ENCODE measurements at regions not wholly inside any gene's neighbourhood (a gene's known extent, or its start where the extent isn't known, plus 50 kb on each side); places are given as distances from the start of the nearest gene placed in this dataset.

- no peak for DNase-seq (ENCODE audit: low spot score)
These were observed 310.8 kb downstream of the QKI start for GRCh38 chr6:163725008-163725941.

GRCh38 chr6:163724196-163724595, 309.7 kb downstream of the QKI start:
- no peak for DNase-seq (ENCODE audit: low spot score)

GRCh38 chr6:163723759-163724158, 309.2 kb downstream of the QKI start:
- DNase-seq (ENCODE audit: low spot score): no peak

- no peak for DNase-seq (ENCODE audit: low spot score)
These were observed 307.6 kb downstream of the QKI start for GRCh38 chr6:163721922-163722692.

- DNase-seq (ENCODE audit: low spot score): no peak
These were observed 306.9 kb downstream of the QKI start for GRCh38 chr6:163721435-163721834.

- no peak for DNase-seq (ENCODE audit: low spot score)
These were observed 306.1 kb downstream of the QKI start for GRCh38 chr6:163720460-163721235.

GRCh38 chr6:163720005-163720404, 305.5 kb downstream of the QKI start:
- DNase-seq (ENCODE audit: low spot score): no peak

GRCh38 chr6:163719028-163719742, 304.7 kb downstream of the QKI start:
- no peak for DNase-seq (ENCODE audit: low spot score)

- no peak for DNase-seq (ENCODE audit: low spot score)
These were observed 304.0 kb downstream of the QKI start for GRCh38 chr6:163718537-163718936.

GRCh38 chr6:163717106-163717764, 302.7 kb downstream of the QKI start:
- no peak for DNase-seq (ENCODE audit: low spot score)

- DNase-seq (ENCODE audit: low spot score): no peak
These were observed 302.2 kb downstream of the QKI start for GRCh38 chr6:163716690-163717089.

- DNase-seq (ENCODE audit: low spot score): no peak
These were observed 301.3 kb downstream of the QKI start for GRCh38 chr6:163715846-163716245.

- DNase-seq (ENCODE audit: low spot score): no peak
These were observed 299.7 kb downstream of the QKI start for GRCh38 chr6:163714179-163714578.

- DNase-seq (ENCODE audit: low spot score): no peak
These were observed 298.5 kb downstream of the QKI start for GRCh38 chr6:163712981-163713380.

- no peak for DNase-seq (ENCODE audit: low spot score)
These were observed 298.0 kb downstream of the QKI start for GRCh38 chr6:163712566-163712961.

- DNase-seq (ENCODE audit: low spot score): no peak
These were observed 297.4 kb downstream of the QKI start for GRCh38 chr6:163711615-163712565.

GRCh38 chr6:163710532-163711470, 296.3 kb downstream of the QKI start:
- no peak for DNase-seq (ENCODE audit: low spot score)

- no peak for DNase-seq (ENCODE audit: low spot score)
These were observed 295.2 kb downstream of the QKI start for GRCh38 chr6:163709693-163710092.

GRCh38 chr6:163709255-163709654, 294.7 kb downstream of the QKI start:
- no peak for DNase-seq (ENCODE audit: low spot score)
